ENCODE measurements at regions not wholly inside any gene's neighbourhood (a gene's known extent, or its start where the extent isn't known, plus 50 kb on each side); places are given as distances from the start of the nearest gene placed in this dataset.

- DNase-seq (ENCODE audit: low read depth), result peak; percentile 51
Observed at GRCh38 chr3:10738688-10739372, 77.2 kb upstream of the SLC6A11 start.

- no peak for DNase-seq (ENCODE audit: low read depth)
Observed at GRCh38 chr3:10740954-10741353, 75.1 kb upstream of the SLC6A11 start.

- DNase-seq (ENCODE audit: low read depth), result no peak
Observed at GRCh38 chr3:10741891-10742671, 73.9 kb upstream of the SLC6A11 start.

- DNase-seq (ENCODE audit: low read depth), result no peak
Observed at GRCh38 chr3:10743366-10744097, 72.5 kb upstream of the SLC6A11 start.

GRCh38 chr3:10744098-10744465 is 71.9 kb upstream of the SLC6A11 start:
- DNase-seq (ENCODE audit: low read depth), result no peak

GRCh38 chr3:10745392-10745791 is 70.6 kb upstream of the SLC6A11 start:
- no peak for DNase-seq (ENCODE audit: low read depth)

- no peak for DNase-seq (ENCODE audit: low read depth)
Observed at GRCh38 chr3:10746001-10746400, 70.0 kb upstream of the SLC6A11 start.

- DNase-seq (ENCODE audit: low read depth), result no peak
Observed at GRCh38 chr3:10746684-10747083, 69.3 kb upstream of the SLC6A11 start.

- no peak for DNase-seq (ENCODE audit: low read depth)
Observed at GRCh38 chr3:10747341-10747740, 68.7 kb upstream of the SLC6A11 start.

- DNase-seq (ENCODE audit: low read depth), result no peak
Observed at GRCh38 chr3:10748040-10748439, 68.0 kb upstream of the SLC6A11 start.

GRCh38 chr3:10753964-10754363 is 62.1 kb upstream of the SLC6A11 start:
- DNase-seq (ENCODE audit: low read depth), result no peak

GRCh38 chr3:10756546-10756945 is 59.5 kb upstream of the SLC6A11 start:
- DNase-seq (ENCODE audit: low read depth), result no peak

GRCh38 chr3:10757021-10757820 is 58.8 kb upstream of the SLC6A11 start:
- no peak for DNase-seq (ENCODE audit: low read depth)

GRCh38 chr3:10757821-10758130 is 58.3 kb upstream of the SLC6A11 start:
- DNase-seq (ENCODE audit: low read depth), result no peak

GRCh38 chr3:10758304-10759037 is 57.6 kb upstream of the SLC6A11 start:
- peak; percentile 64 for DNase-seq (ENCODE audit: low read depth)

GRCh38 chr3:10759495-10759894 is 56.5 kb upstream of the SLC6A11 start:
- no peak for DNase-seq (ENCODE audit: low read depth)

- DNase-seq (ENCODE audit: low read depth), result no peak
Observed at GRCh38 chr3:10760199-10760598, 55.8 kb upstream of the SLC6A11 start.

GRCh38 chr3:10761583-10761982 is 54.4 kb upstream of the SLC6A11 start:
- DNase-seq (ENCODE audit: low read depth), result no peak

- DNase-seq (ENCODE audit: low read depth), result no peak
Observed at GRCh38 chr3:10762116-10762515, 53.9 kb upstream of the SLC6A11 start.

GRCh38 chr3:10762611-10763247 is 53.3 kb upstream of the SLC6A11 start:
- DNase-seq (ENCODE audit: low read depth), result no peak

- DNase-seq (ENCODE audit: low read depth), result no peak
Observed at GRCh38 chr3:10763248-10763620, 52.8 kb upstream of the SLC6A11 start.

Data from fibroblast of gingiva (primary cell).